SH-SY5Y (cell line): ENCODE measurements at regions not wholly inside any gene's neighbourhood (a gene's known extent, or its start where the extent isn't known, plus 50 kb on each side); places are given as distances from the start of the nearest gene placed in this dataset.
A peak's percentile ranks its signal among the peaks of the same experiment; 100 is the strongest.

Experiments used
- GATA2 ChIP-seq: IDR thresholded peaks from 2 replicates; pipeline ENCODE4 v1.6.1; 2011; ENCODE audit warnings: mild to moderate bottlenecking, low read depth, low read length
- GATA3 ChIP-seq: IDR thresholded peaks from 2 replicates; pipeline ENCODE4 v1.6.1; 2011; ENCODE audit warnings: low read depth, mild to moderate bottlenecking, low read length, moderate library complexity

- TF ChIP-seq GATA3 (no peak), GATA2 (no peak)
Measured at GRCh38 chr4:141499261-141499853, 137.0 kb upstream of the IL15 start.

GRCh38 chr4:141501395-141501794 is 135.0 kb upstream of the IL15 start:
- TF ChIP-seq GATA3, result no peak
- TF ChIP-seq GATA2, result no peak

- TF ChIP-seq GATA2, result no peak
- TF ChIP-seq GATA3, result no peak
Measured at GRCh38 chr4:141501931-141502330, 134.5 kb upstream of the IL15 start.

- TF ChIP-seq GATA3, result peak; percentile 49; the same call in 1 of the 2 replicates
- TF ChIP-seq GATA2, result peak; percentile 33; the same call in 1 of the 2 replicates
Measured at GRCh38 chr4:141502755-141503154, 133.6 kb upstream of the IL15 start.

- TF ChIP-seq GATA3, result no peak
- no peak for TF ChIP-seq GATA2
Measured at GRCh38 chr4:141503260-141503659, 133.1 kb upstream of the IL15 start.

- TF ChIP-seq GATA3 (no peak), GATA2 (no peak)
Measured at GRCh38 chr4:141511055-141511454, 125.3 kb upstream of the IL15 start.

GRCh38 chr4:141513866-141514265 is 122.5 kb upstream of the IL15 start:
- TF ChIP-seq GATA3 (no peak), GATA2 (no peak)

- no peak for TF ChIP-seq GATA3
- no peak for TF ChIP-seq GATA2
Measured at GRCh38 chr4:141518222-141518621, 118.2 kb upstream of the IL15 start.

- TF ChIP-seq GATA2 (no peak), GATA3 (no peak)
Measured at GRCh38 chr4:141524116-141524515, 112.3 kb upstream of the IL15 start.

- TF ChIP-seq GATA3 (no peak), GATA2 (no peak)
Measured at GRCh38 chr4:141524841-141525240, 111.5 kb upstream of the IL15 start.

GRCh38 chr4:141530627-141531026 is 105.8 kb upstream of the IL15 start:
- no peak for TF ChIP-seq GATA3
- no peak for TF ChIP-seq GATA2

GRCh38 chr4:141534985-141535384 is 101.4 kb upstream of the IL15 start:
- TF ChIP-seq GATA3 (no peak), GATA2 (no peak)

GRCh38 chr4:141538001-141538400 is 98.4 kb upstream of the IL15 start:
- TF ChIP-seq GATA3 (no peak), GATA2 (no peak)

GRCh38 chr4:141540643-141541042 is 95.7 kb upstream of the IL15 start:
- TF ChIP-seq GATA2, result no peak

- TF ChIP-seq GATA3 (no peak), GATA2 (no peak)
Measured at GRCh38 chr4:141541851-141542250, 94.5 kb upstream of the IL15 start.

GRCh38 chr4:141543176-141543575 is 93.2 kb upstream of the IL15 start:
- no peak for TF ChIP-seq GATA3
- TF ChIP-seq GATA2, result no peak

GRCh38 chr4:141543706-141544105 is 92.7 kb upstream of the IL15 start:
- TF ChIP-seq GATA3 (no peak), GATA2 (no peak)
